ENCODE measurements at regions not wholly inside any gene's neighbourhood (a gene's known extent, or its start where the extent isn't known, plus 50 kb on each side); places are given as distances from the start of the nearest gene placed in this dataset.

- DNase-seq (ENCODE audit: low read depth), result no peak
Measured at GRCh38 chr10:125341611-125342010, 181.2 kb upstream of the CTBP2 start.

- DNase-seq (ENCODE audit: low read depth), result peak; percentile 19
Measured at GRCh38 chr10:125340903-125341302, 180.5 kb upstream of the CTBP2 start.

- no peak for DNase-seq (ENCODE audit: low read depth)
Measured at GRCh38 chr10:125337510-125337909, 177.1 kb upstream of the CTBP2 start.

- no peak for DNase-seq (ENCODE audit: low read depth)
Measured at GRCh38 chr10:125334545-125334944, 174.2 kb upstream of the CTBP2 start.

GRCh38 chr10:125333769-125334168 lies 173.4 kb upstream of the CTBP2 start:
- no peak for DNase-seq (ENCODE audit: low read depth)

GRCh38 chr10:125333209-125333591 lies 172.8 kb upstream of the CTBP2 start:
- DNase-seq (ENCODE audit: low read depth), result peak; percentile 32

GRCh38 chr10:125332548-125333208 lies 172.3 kb upstream of the CTBP2 start:
- no peak for DNase-seq (ENCODE audit: low read depth)

GRCh38 chr10:125331056-125331455 lies 170.7 kb upstream of the CTBP2 start:
- no peak for DNase-seq (ENCODE audit: low read depth)

- no peak for DNase-seq (ENCODE audit: low read depth)
Measured at GRCh38 chr10:125329056-125329455, 168.7 kb upstream of the CTBP2 start.

- DNase-seq (ENCODE audit: low read depth), result no peak
Measured at GRCh38 chr10:125325326-125325725, 165.0 kb upstream of the CTBP2 start.

GRCh38 chr10:125316436-125316835 lies 156.1 kb upstream of the CTBP2 start:
- DNase-seq (ENCODE audit: low read depth), result no peak

- no peak for DNase-seq (ENCODE audit: low read depth)
Measured at GRCh38 chr10:125300937-125301336, 140.6 kb upstream of the CTBP2 start.

- DNase-seq (ENCODE audit: low read depth), result no peak
Measured at GRCh38 chr10:125299461-125299860, 139.1 kb upstream of the CTBP2 start.

GRCh38 chr10:125296598-125296997 lies 136.2 kb upstream of the CTBP2 start:
- DNase-seq (ENCODE audit: low read depth), result no peak

GRCh38 chr10:125294109-125294508 lies 133.7 kb upstream of the CTBP2 start:
- no peak for DNase-seq (ENCODE audit: low read depth)

GRCh38 chr10:125291836-125292235 lies 131.5 kb upstream of the CTBP2 start:
- DNase-seq (ENCODE audit: low read depth), result no peak

GRCh38 chr10:125289461-125289860 lies 129.1 kb upstream of the CTBP2 start:
- no peak for DNase-seq (ENCODE audit: low read depth)

GRCh38 chr10:125284875-125285597 lies 124.7 kb upstream of the CTBP2 start:
- no peak for DNase-seq (ENCODE audit: low read depth)

GRCh38 chr10:125283836-125284614 lies 123.7 kb upstream of the CTBP2 start:
- no peak for DNase-seq (ENCODE audit: low read depth)

GRCh38 chr10:125283191-125283835 lies 123.0 kb upstream of the CTBP2 start:
- no peak for DNase-seq (ENCODE audit: low read depth)

GRCh38 chr10:125281091-125281490 lies 120.7 kb upstream of the CTBP2 start:
- DNase-seq (ENCODE audit: low read depth), result no peak

- DNase-seq (ENCODE audit: low read depth), result no peak
Measured at GRCh38 chr10:125276133-125276532, 115.8 kb upstream of the CTBP2 start.

GRCh38 chr10:125274961-125275360 lies 114.6 kb upstream of the CTBP2 start:
- DNase-seq (ENCODE audit: low read depth), result no peak
